ENCODE measurements at regions not wholly inside any gene's neighbourhood (a gene's known extent, or its start where the extent isn't known, plus 50 kb on each side); places are given as distances from the start of the nearest gene placed in this dataset.

DNA sequence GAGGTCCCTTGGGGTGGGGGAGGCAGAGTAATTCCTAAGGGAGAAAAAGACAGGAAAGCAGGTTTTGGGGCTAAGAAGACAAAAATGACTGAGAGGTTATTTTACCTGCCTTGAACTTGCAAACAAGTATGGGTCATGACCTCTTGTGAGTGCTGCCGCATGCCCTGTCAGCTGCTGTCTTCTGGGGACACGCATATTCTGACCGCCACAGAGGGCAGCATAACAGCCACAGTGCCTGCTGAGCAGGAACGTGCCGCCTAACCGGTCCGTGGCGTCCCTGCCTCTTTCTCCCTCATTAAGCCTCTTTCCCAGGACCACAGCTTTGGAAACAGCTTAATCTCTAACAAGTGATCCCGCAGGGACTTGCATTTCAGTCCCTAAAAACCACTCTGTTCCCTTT is 51.3 kb upstream of the KCNA1 start:
- no TSS peak for BruUV-seq (replicated peaks)
- intact Hi-C loops (cut with micrococcal nuclease), result no loop called here

More for the DNA sequence above, 51.3 kb upstream of the KCNA1 start:
- Histone ChIP-seq H3K36me3 (ENCODE audit: control insufficient read depth in 2 of 2, extremely low read depth in 1 of 2, insufficient read depth in 2 of 2, low read length in 2 of 2) (no peaks in the 10 kb centered on the region), H4K20me1 (replicated peaks; ENCODE audit: control insufficient read depth, extremely low read depth, insufficient read depth, low read length) (no peaks in the 10 kb centered on the region), H3K27ac (ENCODE audit: insufficient read depth, low read depth, low read length) (no peak overlapping the region), H3K4me2 (ENCODE audit: insufficient read depth, low read length) (no peak overlapping the region), H2AFZ (ENCODE audit: low read depth, low read length) (no peak overlapping the region), H3K9me3 (replicated peaks; ENCODE audit: control insufficient read depth, insufficient read depth, low read length) (no peaks in the 10 kb centered on the region), H3K79me2 (ENCODE audit: control insufficient read depth, insufficient read depth, low read length) (no peaks in the 10 kb centered on the region), H3K27me3 (ENCODE audit: control insufficient read depth in 2 of 2, insufficient read depth in 2 of 2, low read length in 2 of 2) (peaks cover 0 to 6% of the 10 kb centered on the region in 2 experiments), H3K9me1 (replicated peaks; ENCODE audit: control insufficient read depth, extremely low read depth, insufficient read depth, low read length) (no peaks in the 10 kb centered on the region), H3K9ac (replicated peaks; ENCODE audit: extremely low read depth, insufficient read depth, low read length) (no peak overlapping the region), H3K4me1 (ENCODE audit: control insufficient read depth, extremely low read depth, insufficient read depth, low read length) (no peaks in the 10 kb centered on the region), H3K4me3 (replicated peaks in 1 of 3; ENCODE audit: insufficient read depth in 1 of 3, low read depth in 1 of 3, low read length in 3 of 3) (no peak overlapping the region)
- CTCF ChIA-PET, result interaction anchor here (1.1 to 7.5 kb wide), 16 partner anchors 9 to 226 kb away, joined by 3 to 94 read pairs (median 6); no protein-coding TSS in a partner anchor
- dilution Hi-C loops (cut with MboI; ENCODE audit: extremely low pct_ligation_motif_present, low sequenced_read_pairs), result no loop called here
- TF ChIP-seq POLR2A (IDR thresholded peaks at IDR 0.05; ENCODE audit: low read depth, low read length) (no peak), POLR2AphosphoS5 (IDR thresholded peaks at IDR 0.05; ENCODE audit: insufficient read depth, low read depth, low read length) (no peak), JUN (IDR thresholded peaks at IDR 0.05; ENCODE audit: borderline replicate concordance, insufficient read depth, insufficient read length, low read depth) (no peak), GATA2 (IDR thresholded peaks at IDR 0.05; ENCODE audit: insufficient read depth, insufficient read length, low read depth, low read length) (no peak), EZH2 (IDR thresholded peaks at IDR 0.05; ENCODE audit: borderline replicate concordance, low read depth, low read length, severe bottlenecking) (no peak), MYC (IDR thresholded peaks at IDR 0.05; ENCODE audit: low read depth, low read length) (no peak), FOS (IDR thresholded peaks at IDR 0.05; ENCODE audit: borderline replicate concordance, insufficient read depth, low read length) (no peak)
- TF ChIP-seq, protein P1, sequence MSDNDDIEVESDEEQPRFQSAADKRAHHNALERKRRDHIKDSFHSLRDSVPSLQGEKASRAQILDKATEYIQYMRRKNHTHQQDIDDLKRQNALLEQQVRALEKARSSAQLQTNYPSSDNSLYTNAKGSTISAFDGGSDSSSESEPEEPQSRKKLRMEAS (IDR thresholded peaks at IDR 0.05; ENCODE audit: insufficient read depth, insufficient read length), result no peak
- TF ChIP-seq, protein P2, sequence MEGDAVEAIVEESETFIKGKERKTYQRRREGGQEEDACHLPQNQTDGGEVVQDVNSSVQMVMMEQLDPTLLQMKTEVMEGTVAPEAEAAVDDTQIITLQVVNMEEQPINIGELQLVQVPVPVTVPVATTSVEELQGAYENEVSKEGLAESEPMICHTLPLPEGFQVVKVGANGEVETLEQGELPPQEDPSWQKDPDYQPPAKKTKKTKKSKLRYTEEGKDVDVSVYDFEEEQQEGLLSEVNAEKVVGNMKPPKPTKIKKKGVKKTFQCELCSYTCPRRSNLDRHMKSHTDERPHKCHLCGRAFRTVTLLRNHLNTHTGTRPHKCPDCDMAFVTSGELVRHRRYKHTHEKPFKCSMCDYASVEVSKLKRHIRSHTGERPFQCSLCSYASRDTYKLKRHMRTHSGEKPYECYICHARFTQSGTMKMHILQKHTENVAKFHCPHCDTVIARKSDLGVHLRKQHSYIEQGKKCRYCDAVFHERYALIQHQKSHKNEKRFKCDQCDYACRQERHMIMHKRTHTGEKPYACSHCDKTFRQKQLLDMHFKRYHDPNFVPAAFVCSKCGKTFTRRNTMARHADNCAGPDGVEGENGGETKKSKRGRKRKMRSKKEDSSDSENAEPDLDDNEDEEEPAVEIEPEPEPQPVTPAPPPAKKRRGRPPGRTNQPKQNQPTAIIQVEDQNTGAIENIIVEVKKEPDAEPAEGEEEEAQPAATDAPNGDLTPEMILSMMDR (IDR thresholded peaks at IDR 0.05; ENCODE audit: extremely low read depth in 1 of 2, insufficient read depth in 1 of 2, low read depth in 1 of 2, low read length in 2 of 2), result no peak
- FAIRE-seq, result no peak
- peak; percentile 1 for DNase-seq (ENCODE audit: low read depth, low spot score)
- POLR2A ChIA-PET, result no interaction called here

All from endothelial cell of umbilical vein (primary cell).